CD4-positive, alpha-beta T cell treated with Interleukin-17A for 4 hours (primary cell): ENCODE measurements at regions not wholly inside any gene's neighbourhood (a gene's known extent, or its start where the extent isn't known, plus 50 kb on each side); places are given as distances from the start of the nearest gene placed in this dataset.
"Not testable (repeated sequence)": the region's sequence is repeated elsewhere in the genome, so short reads cannot be mapped to it uniquely, and the experiment has no call there.

Source experiments
- DNase-seq: peaks from one replicate; pipeline ENCODE4 v3.0.0-alpha.2; 2020; ENCODE audit warnings: mixed read lengths

- not testable (repeated sequence) for DNase-seq
Measured at GRCh38 chr21:25531538-25532250, 75.6 kb downstream of the MRPL39 start.

- no peak for DNase-seq
Measured at GRCh38 chr21:25528515-25528914, 78.8 kb downstream of the MRPL39 start.

- no peak for DNase-seq
Measured at GRCh38 chr21:25518491-25518911, 88.8 kb downstream of the MRPL39 start.

GRCh38 chr21:25515484-25516405 is 91.5 kb downstream of the MRPL39 start:
- no peak for DNase-seq

- no peak for DNase-seq
Measured at GRCh38 chr21:25513810-25514209, 93.5 kb downstream of the MRPL39 start.

- no peak for DNase-seq
Measured at GRCh38 chr21:25512095-25513081, 94.9 kb downstream of the MRPL39 start.

- no peak for DNase-seq
Measured at GRCh38 chr21:25509862-25510261, 97.4 kb downstream of the MRPL39 start.

GRCh38 chr21:25508364-25508763 is 98.9 kb downstream of the MRPL39 start:
- DNase-seq: no peak

- DNase-seq: no peak
Measured at GRCh38 chr21:25507522-25507921, 99.8 kb downstream of the MRPL39 start.

- no peak for DNase-seq
Measured at GRCh38 chr21:25506887-25507286, 100.4 kb downstream of the MRPL39 start.

GRCh38 chr21:25506261-25506660 is 101.0 kb downstream of the MRPL39 start:
- no peak for DNase-seq

- DNase-seq: no peak
Measured at GRCh38 chr21:25503981-25504380, 103.3 kb downstream of the MRPL39 start.

- DNase-seq: no peak
Measured at GRCh38 chr21:25501996-25502665, 105.2 kb downstream of the MRPL39 start.

GRCh38 chr21:25501462-25501861 is 105.8 kb downstream of the MRPL39 start:
- DNase-seq: no peak

- no peak for DNase-seq
Measured at GRCh38 chr21:25500598-25500997, 106.7 kb downstream of the MRPL39 start.

GRCh38 chr21:25496825-25497482 is 110.3 kb downstream of the MRPL39 start:
- no peak for DNase-seq

- no peak for DNase-seq
Measured at GRCh38 chr21:25494804-25495203, 112.5 kb downstream of the MRPL39 start.

- no peak for DNase-seq
Measured at GRCh38 chr21:25493722-25494121, 113.6 kb downstream of the MRPL39 start.

GRCh38 chr21:25491267-25491666 is 116.0 kb downstream of the MRPL39 start:
- no peak for DNase-seq

- no peak for DNase-seq
Measured at GRCh38 chr21:25490742-25491141, 116.5 kb downstream of the MRPL39 start.

GRCh38 chr21:25489673-25490072 is 117.6 kb downstream of the MRPL39 start:
- no peak for DNase-seq
